GM12878 (cell line): ENCODE measurements at regions not wholly inside any gene's neighbourhood (a gene's known extent, or its start where the extent isn't known, plus 50 kb on each side); places are given as distances from the start of the nearest gene placed in this dataset.

Experiments used
- ATAC-seq: fragments of 200-7000 bp; cut with Tn5 transposase; 3 replicates; pipeline ENCODE4 v1.9.1; 2020; ENCODE audit warnings: mild to moderate bottlenecking, moderate library complexity
- BruUV-seq: library from RNA; stranded (reverse); fragments of 400-500 nt; replicated peaks from 2 replicates; lab custom pipeline; 2021; lab: Mats Ljungman, UMichigan
- CTCF ChIA-PET: fragments of 300-600 bp; sonication (Branson Sonifier 250); formaldehyde crosslinking; extraction: SDS; loops from one replicate; lab custom pipeline; 2021; ENCODE audit warnings: inconsistent platforms; lab: Yijun Ruan, JAX
- POLR2A ChIA-PET: fragments of 350-600 bp; formaldehyde crosslinking; extraction: SDS; loops from one replicate; lab custom pipeline; 2021; ENCODE audit warnings: inconsistent platforms; lab: Charles Lee
- RAD21 ChIA-PET: fragments of 300-600 bp; sonication (Branson Sonifier 250); formaldehyde crosslinking; loops from one replicate; lab custom pipeline; 2023; ENCODE audit warnings: antibody characterized with exemption; ENCODE audit not compliant: unreplicated experiment; lab: Charles Lee
- SMC1A ChIA-PET: fragments of 300-600 bp; sonication (Branson Sonifier 250); formaldehyde crosslinking; loops from one replicate; lab custom pipeline; 2023; ENCODE audit not compliant: unreplicated experiment, uncharacterized antibody; lab: Charles Lee
- DNase-seq: peaks from one replicate; pipeline ENCODE4 v3.0.0-alpha.2; 2011; ENCODE audit warnings: low read depth, low spot score
- FAIRE-seq: peaks from 3 replicates; lab custom pipeline; 2011; peaks lifted over from hg19 to GRCh38; lab: Jason Lieb, UNC
- H2AFZ ChIP-seq: 2 replicates; pipeline ENCODE4 v1.6.0; 2011; ENCODE audit warnings: low read depth, low read length, control low read depth; ENCODE audit not compliant: control insufficient read depth
- H3K27ac ChIP-seq: 2 replicates; pipeline ENCODE4 v1.5.1; 2011; ENCODE audit warnings: control low read depth; ENCODE audit not compliant: control insufficient read depth, insufficient read depth
- H3K27me3 ChIP-seq, 2 experiments: replicated peaks in 1 of 2; 2 replicates each; pipeline versions ENCODE4 v1.6.0 to v1.6.1; 2011; ENCODE audit warnings: low read length in 1 of 2; ENCODE audit not compliant: control insufficient read depth in 2 of 2, insufficient read depth in 2 of 2
- H3K36me3 ChIP-seq, 2 experiments: 2 replicates each; pipeline ENCODE4 v1.5.1; 2011; ENCODE audit warnings: low read length in 1 of 2; ENCODE audit not compliant: control insufficient read depth in 2 of 2, insufficient read depth in 2 of 2
- H3K4me1 ChIP-seq: 2 replicates; pipeline ENCODE4 v1.6.1; 2011; ENCODE audit warnings: mild to moderate bottlenecking, low read length, moderate library complexity, mixed read lengths; ENCODE audit not compliant: control insufficient read depth, insufficient read depth
- H3K4me2 ChIP-seq: 2 replicates; pipeline ENCODE4 v1.6.0; 2011; ENCODE audit warnings: control low read depth; ENCODE audit not compliant: control insufficient read depth, insufficient read depth
- H3K4me3 ChIP-seq: fragments of 200-600 bp; sonication (generic); 2 replicates; pipeline ENCODE4 v1.5.1; 2016
- H3K79me2 ChIP-seq: 2 replicates; pipeline ENCODE4 v1.6.0; 2011; ENCODE audit warnings: low read length; ENCODE audit not compliant: control insufficient read depth, insufficient read depth
- H3K9ac ChIP-seq: 2 replicates; pipeline ENCODE4 v1.8.0; 2011; ENCODE audit warnings: low read length, control low read depth, mixed read lengths; ENCODE audit not compliant: control insufficient read depth, insufficient read depth
- H3K9me3 ChIP-seq: replicated peaks from 3 replicates; pipeline ENCODE4 v1.5.1; 2011; ENCODE audit warnings: mild to moderate bottlenecking, low read length; ENCODE audit not compliant: control insufficient read depth, insufficient read depth
- H4K20me1 ChIP-seq: 2 replicates; pipeline ENCODE4 v1.6.0; 2011; ENCODE audit not compliant: control insufficient read depth, insufficient read depth
- BMI1 ChIP-seq: fragments of 450-650 bp; IDR thresholded peaks from 2 replicates; pipeline ENCODE4 v1.6.1; 2016; ENCODE audit warnings: mild to moderate bottlenecking, moderate library complexity, borderline replicate concordance
- CEBPZ ChIP-seq: fragments of 150-350 bp; IDR thresholded peaks from 2 replicates; pipeline ENCODE4 v1.6.1; 2016; ENCODE audit warnings: low read depth, low read length
- NR2C2 ChIP-seq: IDR thresholded peaks from 2 replicates; pipeline ENCODE4 v1.6.1; 2011; ENCODE audit warnings: borderline replicate concordance, low read depth; ENCODE audit not compliant: control insufficient read depth, insufficient read length
- SKIL ChIP-seq: fragments of 450-650 bp; IDR thresholded peaks from 2 replicates; pipeline ENCODE4 v1.6.1; 2017; ENCODE audit warnings: mild to moderate bottlenecking, low read depth, inconsistent platforms; ENCODE audit not compliant: poor library complexity, severe bottlenecking
- SMAD5 ChIP-seq: IDR thresholded peaks from 2 replicates; pipeline ENCODE4 v1.6.1; 2016; ENCODE audit warnings: antibody characterized with exemption, low read depth
- YBX1 ChIP-seq: fragments of 450-650 bp; IDR thresholded peaks from 2 replicates; pipeline ENCODE4 v1.6.1; 2016; ENCODE audit warnings: antibody characterized with exemption
- ZNF217 ChIP-seq: fragments of 450-650 bp; IDR thresholded peaks from 2 replicates; pipeline ENCODE4 v1.6.1; 2017; ENCODE audit warnings: antibody characterized with exemption, mild to moderate bottlenecking
- whole genome bisulfite sequencing: methylation state at CpG from one replicate; pipeline ENCODE4 v1.1.6; 2016; ENCODE audit warnings: low lambda C conversion rate; ENCODE audit not compliant: insufficient replicate concordance, insufficient coverage; ENCODE audit errors: missing lambda C conversion rate; 5-methylcytosine and 5-hydroxymethylcytosine counted together
- in situ Hi-C: fragments of 300-500 bp; cut with MboI; formaldehyde crosslinking; loops from 9 replicates; pipeline ENCODE4 v1.14.3; 2018; ENCODE audit warnings: mixed read lengths
- intact Hi-C: fragments of 100-400 bp; cut with micrococcal nuclease; formaldehyde crosslinking; loops from one replicate; pipeline ENCODE4 v1.14.2; 2022; ENCODE audit not compliant: unreplicated experiment

DNA sequence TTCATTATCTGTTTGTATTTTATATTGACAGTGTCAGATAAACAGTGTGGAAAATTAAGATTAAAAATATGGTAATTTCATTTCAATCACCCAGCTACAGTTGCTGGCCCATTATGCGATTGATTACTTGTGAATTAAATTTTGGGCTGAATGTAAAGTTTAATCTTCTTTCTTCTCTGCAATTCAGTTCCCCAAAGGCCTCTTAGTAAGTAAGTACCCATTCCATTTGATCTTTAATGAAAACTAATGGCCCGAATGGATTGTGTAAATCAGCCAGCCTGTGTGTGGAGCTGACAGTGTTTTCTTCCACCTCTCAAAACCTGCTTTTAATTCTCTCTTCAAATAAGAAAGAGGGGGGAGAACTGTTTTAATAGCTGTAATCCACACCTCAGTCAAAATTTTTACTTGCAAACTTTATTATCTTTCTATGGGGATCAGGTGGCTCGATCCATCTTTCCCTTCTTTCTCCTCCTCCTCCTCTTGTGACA lies 307.1 kb downstream of the IL20RB start:
- H3K36me3 ChIP-seq, result no peaks in the 10 kb centered on the region
- H3K27ac ChIP-seq, result no peak overlapping the region
- H4K20me1 ChIP-seq, result no peaks in the 10 kb centered on the region
- in situ Hi-C loops, result no loop called here
- POLR2A ChIA-PET, result no interaction called here
- RAD21 ChIA-PET, result no interaction called here
- H3K4me1 ChIP-seq, result no peaks in the 10 kb centered on the region
- SMC1A ChIA-PET, result no interaction called here
- CTCF ChIA-PET, result no interaction called here
- no peak overlapping the region for H3K9ac ChIP-seq
- ATAC-seq, result no peak
- DNase-seq, result no peak
- H2AFZ ChIP-seq, result no peak overlapping the region
- no peaks in the 10 kb centered on the region; a peak in 1 of 4 replicates for H3K27me3 ChIP-seq
- H3K9me3 ChIP-seq, result no peaks in the 10 kb centered on the region
- WGBS, result 32% methylated on average over 3 of the region's 3 CpGs
- intact Hi-C loops, result no loop called here
- no TSS peak for BruUV-seq
- no peak overlapping the region for H3K4me3 ChIP-seq
- FAIRE-seq, result no peak
- TF ChIP-seq CEBPZ, result no peak
- TF ChIP-seq SMAD5, result no peak
- TF ChIP-seq ZNF217, result no peak
- TF ChIP-seq YBX1, result no peak
- TF ChIP-seq SKIL, result no peak
- TF ChIP-seq NR2C2, result no peak
- no peak for TF ChIP-seq BMI1
- no peak overlapping the region for H3K4me2 ChIP-seq
- no peaks in the 10 kb centered on the region for H3K79me2 ChIP-seq
